ENCODE measurements at regions not wholly inside any gene's neighbourhood (a gene's known extent, or its start where the extent isn't known, plus 50 kb on each side); places are given as distances from the start of the nearest gene placed in this dataset.

DNA sequence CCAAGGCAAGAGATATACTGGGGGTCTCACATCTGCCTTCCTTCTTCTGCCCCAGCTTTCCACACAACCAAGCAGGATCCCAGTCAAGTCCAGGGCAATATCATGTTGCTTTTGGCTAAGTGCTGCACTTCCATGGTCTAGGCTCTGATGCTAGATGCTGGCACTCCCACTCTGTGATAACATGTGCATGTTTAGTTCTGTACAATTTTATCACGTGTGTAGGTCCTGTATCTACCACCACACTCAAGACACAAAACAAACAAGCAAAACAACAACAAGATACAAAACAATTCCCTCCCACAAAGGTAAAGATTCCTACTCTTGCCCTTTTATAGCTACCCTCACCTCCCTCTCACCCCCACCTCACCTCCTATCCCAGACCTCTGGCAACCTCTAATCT is 105.6 kb upstream of the HABP2 start:
- DNase-seq: no peak

DNA sequence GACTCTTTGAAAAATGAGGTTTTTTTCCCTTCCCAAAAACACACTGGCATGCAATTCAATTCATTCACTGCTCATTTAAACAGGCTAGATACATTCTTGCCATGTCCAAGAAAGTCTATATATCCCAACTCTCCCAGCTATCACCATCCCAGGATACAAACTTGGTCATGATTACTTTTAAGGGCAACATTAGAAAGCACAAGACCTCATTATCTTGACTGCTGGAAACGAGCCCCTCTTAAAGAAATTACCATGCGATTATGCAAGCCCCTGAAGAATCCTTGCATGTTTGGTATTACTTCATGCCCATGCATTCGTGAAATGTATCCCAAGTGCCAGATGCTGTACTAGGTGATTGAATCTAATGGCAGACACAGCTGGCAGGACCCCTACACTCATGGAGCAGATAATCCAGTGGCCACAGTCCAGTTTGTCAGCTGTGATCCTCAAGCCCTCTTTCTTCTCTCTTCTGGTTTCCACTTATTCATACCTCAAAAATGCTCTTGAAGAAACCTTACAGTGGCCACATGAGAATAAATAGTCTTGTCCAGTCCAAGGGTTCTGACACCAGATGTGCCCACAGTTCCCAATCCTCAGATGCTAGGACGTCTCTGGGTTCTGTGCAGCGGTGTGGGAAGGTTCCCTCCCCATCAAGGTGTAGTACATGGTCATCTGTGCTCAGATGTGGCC is 103.7 kb upstream of the HABP2 start:
- no peak for DNase-seq

DNA sequence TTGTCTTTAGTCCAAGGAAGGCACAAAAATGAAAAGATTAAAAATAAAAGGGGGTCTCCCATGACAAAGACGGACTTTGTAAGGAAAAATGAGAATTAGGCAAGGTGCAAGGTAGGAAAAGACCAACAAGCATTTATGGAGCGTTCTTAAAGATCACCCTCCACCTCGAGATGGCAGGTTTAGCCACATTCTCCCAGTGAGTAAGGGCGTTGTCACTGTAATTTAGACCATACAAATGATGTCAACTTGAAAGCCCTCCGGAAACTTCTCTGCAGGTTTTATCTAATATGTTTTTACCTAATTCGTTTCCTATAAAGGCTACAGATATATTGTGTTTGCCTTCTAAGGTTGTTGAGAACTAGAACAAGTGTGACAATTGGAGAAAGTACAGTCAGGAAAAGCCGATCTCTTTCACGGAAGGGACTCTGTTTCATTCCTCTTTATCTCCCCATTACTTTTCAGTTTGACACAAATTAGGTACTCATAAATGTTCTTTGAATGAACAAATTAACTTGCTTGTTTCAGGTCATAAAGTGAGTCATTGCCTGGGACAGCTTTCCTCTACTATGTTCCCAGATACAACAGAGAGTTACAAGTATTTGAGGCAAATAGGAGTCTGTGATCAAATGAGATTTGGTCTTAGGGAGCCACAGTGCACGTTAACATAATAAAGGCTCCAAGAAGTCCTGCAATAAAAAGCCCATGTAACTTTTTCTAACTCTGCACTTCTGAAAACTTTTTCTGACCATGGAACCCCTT is 102.6 kb upstream of the HABP2 start:
- DNase-seq: no peak

DNA sequence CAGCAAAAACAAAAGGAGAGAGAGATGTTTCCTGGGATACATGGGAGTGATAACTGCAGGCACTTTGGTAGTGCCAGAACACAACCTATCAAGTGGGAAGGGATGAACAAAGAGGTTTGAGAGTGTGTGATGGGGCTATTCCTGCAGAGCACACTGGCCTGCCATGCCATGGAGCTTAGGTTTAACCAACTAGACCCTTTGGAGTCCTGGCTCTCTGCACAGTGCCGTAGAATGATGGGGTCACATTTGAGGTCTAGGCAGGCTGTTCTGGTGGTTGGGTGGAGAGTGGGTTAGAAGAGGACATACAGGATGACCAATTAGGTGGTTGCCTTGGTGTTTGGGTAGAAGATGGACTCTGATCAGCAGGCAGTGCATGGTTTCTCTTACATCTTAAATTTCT is 101.9 kb upstream of the HABP2 start:
- DNase-seq: no peak

DNA sequence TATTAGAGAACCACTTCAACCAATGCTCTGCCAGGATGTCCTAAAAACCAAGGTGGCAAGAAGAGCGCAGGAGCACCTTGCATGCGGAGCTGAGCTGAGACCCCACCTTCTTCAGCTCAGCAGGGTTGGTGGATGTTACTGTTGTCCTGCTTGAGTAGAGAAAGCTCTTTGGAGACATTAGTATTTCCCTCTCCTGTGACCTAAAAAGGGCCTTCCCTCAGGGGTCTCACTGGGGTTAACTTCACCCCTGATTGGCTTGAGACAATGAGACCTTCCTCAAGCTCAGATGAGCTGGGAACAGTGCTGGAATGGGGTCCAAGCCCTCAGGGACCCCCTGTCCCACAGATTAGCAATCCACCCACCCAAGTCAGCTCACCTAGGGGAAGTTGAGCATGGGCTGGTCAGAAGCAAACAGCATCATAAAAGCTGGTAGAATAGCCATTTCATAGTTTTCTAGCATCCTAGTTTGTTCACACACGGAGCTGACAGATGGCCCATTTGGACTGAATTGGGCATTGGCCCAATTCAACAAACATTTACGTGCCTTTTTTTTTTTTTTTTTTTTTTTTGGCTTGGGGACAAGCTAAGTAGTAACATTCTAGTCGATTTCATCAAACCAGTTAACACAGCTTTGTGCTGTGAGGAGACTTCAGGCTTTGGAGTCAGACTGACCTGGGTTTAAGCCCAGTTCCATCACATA is 100.6 kb upstream of the HABP2 start:
- no peak for DNase-seq

DNA sequence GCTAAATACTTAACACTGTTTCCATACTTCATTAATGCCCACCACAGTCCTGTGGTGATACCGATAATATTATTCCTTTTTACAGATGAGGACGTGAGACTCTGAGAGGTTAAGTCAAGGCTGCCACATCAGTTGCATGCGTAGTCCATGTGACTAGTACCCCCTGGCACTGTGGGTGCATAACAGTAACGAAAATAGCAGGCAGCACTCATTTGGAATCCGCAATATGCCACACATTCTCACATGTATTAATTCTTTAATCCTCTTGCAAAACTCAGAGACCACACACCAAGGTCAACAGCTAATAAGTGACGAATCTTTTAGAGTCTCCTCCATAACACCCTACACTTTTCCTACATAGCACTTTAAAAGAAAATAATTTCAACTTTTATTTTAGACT is 99.5 kb upstream of the HABP2 start:
- DNase-seq: no peak

DNA sequence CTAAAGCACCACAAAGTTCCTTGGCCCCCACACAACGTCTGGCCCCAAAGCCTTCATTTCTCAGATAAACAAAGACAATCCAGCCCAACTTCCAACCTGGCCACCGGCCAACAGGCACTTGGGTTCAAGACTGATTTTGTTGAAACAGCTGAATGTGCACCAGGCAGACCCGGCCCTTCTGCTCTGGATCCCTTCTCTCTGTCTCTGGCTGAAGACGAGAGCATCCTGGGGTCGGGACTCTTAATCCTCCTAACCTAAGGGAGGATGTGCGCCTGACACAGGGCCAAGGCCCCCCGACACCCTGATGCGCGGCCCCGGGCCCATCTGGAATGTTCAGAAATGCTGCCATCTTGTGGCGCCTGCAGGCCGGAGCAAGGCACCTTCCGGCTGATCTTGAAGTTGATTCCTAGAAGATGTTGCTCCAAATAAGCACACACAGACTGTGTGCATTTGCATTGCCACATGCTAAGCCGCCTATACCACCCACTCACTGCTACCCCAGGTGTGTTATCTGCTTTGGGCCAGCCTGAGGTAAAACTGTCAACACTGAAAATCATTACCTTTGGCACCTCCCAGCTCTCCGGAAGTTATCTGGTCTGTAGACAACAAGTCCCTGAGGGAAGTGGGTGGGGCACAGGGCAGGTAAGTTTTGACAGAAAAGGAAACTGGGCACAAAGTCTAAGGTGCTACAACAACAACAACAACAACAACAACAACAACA is 98.4 kb upstream of the HABP2 start:
- peak; percentile 75 for DNase-seq

DNA sequence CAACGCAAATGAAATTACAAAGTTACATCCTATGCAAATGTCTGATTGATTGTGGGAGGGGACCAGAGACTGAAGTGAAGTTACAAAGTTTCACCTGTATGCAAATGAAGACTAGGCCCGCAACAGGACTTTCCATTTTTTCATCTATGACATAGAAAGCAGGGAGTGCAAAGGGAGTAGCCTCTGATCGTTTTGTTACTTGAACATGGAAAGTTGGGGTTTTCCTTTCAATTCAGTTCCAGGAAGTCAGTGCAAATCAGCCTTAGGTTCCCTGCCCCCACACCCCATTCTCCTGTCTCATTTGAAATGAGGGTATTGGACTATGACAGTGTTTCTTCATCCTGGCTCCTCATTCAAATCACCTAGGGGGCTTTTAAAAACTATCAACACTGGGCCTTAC is 96.9 kb upstream of the HABP2 start:
- DNase-seq: no peak

DNA sequence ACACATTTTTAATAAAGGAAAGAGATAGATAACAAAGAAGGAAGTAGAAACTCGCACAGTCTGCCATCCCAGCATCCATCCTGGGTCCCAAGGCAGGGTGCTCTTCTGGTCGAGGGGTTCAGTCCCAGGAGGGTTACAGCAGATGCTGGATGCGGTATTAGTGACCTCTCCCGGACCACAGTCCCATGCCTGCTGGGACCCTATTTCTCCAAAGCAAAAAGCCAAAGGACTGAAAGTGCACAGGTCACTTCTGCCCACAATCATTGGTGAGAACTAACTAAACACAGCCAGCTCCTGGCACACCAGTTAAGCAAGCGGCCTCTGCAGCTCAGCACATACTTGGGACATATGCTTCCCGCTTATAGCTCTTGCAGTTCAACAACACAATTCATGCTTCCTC is 96.1 kb upstream of the HABP2 start:
- no peak for DNase-seq

DNA sequence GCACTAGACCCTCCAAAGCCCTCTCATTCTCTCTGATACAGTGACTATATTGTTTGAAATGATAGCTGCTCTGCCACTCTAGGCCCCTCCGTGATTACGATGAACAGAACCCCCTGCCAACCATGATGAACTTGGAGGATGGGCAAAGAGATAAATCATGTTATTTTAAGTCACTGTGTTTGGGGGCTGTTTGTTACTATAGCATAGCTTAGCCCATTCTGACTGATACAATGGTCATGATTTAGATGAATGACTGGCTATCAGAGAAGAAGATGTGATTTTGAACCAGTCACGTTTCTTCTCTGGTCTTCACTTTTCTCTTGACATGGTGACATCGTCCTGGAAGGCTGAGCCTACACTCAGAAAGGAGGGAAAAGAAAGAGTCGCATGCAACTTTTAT is 95.4 kb upstream of the HABP2 start:
- DNase-seq: no peak

DNA sequence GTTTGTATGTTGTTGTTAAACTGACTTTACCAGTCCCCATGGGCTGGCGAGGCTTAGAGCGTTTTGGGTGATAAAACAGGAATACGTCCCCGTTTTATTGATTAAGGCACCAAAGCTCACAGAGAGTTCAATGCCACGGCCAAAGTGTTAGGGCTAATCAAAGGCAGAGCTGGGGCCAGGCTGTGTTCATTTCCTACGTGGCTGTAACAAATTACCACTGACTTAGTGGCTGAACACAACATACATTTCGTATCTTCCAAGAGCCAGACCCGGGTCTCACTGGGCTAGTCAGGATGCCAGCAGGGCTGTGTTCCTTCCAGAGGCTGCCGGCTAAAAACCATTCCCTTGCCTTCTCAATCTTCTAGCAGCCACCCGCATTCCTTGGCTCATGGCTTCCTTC is 94.4 kb upstream of the HABP2 start:
- DNase-seq: no peak

DNA sequence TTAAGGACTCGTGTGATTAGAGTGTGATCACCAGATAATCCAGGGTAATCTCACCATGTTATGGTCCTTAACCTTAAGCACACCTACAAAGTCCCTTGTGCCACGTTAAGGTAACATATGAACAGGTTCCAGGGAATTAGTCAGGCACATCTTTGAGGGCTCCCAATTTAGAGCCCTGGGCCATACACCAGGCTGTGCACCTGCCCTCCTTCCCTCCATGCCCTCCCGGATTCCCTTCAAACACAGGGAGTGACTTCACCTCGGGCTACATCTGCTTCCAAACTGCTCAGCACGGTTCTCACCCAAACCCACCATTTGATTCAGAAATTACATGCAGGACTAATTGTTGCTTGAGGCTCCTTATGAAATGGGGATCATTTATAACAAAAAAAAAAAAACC is 93.9 kb upstream of the HABP2 start:
- DNase-seq: no peak

DNA sequence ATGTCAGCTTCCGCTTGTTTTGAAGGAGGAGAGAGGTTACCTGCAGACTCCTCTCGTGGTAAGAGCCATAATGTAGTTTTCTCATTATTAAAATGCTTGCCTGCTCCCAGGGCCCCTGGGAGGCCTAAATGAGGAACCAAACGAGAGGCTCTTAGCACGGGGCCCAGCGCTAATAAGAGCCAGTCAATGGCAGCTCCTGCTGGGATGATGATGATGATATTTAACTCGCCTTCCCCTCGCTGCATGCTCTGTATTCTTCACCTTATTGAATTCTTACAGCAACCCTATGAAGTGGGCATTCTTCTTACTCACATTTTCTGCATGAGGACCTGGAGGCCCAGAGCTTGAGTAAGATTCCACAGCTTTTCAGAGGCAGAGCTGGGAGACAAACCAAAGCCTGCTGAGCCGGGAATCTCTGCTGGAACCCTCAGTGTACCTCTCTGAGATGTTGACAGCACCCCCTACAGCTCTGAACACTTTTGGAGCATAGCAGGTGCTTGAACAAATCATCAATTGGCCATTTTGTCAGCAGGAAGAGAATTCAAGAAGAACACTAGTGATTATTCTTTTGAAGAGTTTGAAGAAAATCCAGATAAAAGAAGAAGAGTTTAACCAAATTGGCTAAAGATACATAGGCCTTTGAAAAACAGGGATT is 93.1 kb upstream of the HABP2 start:
- DNase-seq: no peak

DNA sequence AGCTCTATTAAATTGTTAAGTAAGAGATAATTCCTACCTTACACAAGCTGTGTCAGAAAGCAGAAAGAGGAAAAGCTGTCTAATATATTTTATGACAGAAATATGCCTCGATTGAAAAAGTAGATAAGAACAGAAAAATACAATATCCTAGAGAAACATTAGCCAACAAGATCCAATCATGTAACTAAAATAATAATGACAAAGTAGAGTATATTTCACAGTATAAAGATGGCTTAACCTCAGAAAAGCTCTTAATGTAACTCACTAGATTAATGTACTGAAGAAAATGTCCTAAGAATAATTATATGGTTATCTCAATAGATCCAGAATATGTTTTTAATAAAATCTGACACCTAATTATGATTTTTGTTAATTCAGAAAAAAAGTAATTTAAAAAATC is 89.8 kb upstream of the HABP2 start:
- DNase-seq: no peak

DNA sequence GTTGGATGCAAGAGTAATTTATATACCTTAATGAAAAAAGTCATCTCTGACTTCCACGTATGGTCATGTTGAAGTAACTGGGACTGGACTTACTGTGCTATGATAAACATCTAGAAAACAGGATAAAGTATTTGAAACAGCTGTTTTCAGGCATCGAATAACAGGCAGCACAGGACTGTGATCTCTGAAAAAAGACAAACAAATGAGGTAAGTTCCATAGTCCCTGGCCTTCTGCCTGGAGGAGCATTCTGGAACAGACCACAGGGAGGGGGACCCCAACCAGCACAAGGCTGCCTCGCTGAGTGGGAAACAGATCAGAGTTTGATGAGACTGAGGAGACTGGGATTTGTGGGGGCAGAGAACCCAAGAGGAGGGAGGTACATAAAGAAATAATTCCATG is 89.1 kb upstream of the HABP2 start:
- DNase-seq: peak; percentile 60

DNA sequence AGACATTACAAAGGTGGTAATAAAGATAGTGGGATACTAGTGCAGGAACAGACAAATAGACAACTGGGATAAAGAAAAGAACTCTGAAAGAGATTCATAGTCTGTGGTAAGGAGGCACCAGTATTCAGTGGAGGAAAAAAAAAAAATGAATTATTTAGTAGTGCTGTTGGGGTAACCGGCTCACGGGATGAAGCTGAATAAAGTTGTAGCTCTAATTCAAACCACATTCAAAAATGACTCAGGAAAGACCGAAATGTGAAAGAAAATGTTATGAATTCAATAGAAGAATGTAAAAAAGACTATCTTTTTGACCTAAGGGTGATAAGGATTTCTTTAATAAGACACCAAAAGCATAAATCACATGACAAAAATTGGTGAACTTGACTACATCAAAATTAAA is 83.1 kb upstream of the HABP2 start:
- DNase-seq: no peak

DNA sequence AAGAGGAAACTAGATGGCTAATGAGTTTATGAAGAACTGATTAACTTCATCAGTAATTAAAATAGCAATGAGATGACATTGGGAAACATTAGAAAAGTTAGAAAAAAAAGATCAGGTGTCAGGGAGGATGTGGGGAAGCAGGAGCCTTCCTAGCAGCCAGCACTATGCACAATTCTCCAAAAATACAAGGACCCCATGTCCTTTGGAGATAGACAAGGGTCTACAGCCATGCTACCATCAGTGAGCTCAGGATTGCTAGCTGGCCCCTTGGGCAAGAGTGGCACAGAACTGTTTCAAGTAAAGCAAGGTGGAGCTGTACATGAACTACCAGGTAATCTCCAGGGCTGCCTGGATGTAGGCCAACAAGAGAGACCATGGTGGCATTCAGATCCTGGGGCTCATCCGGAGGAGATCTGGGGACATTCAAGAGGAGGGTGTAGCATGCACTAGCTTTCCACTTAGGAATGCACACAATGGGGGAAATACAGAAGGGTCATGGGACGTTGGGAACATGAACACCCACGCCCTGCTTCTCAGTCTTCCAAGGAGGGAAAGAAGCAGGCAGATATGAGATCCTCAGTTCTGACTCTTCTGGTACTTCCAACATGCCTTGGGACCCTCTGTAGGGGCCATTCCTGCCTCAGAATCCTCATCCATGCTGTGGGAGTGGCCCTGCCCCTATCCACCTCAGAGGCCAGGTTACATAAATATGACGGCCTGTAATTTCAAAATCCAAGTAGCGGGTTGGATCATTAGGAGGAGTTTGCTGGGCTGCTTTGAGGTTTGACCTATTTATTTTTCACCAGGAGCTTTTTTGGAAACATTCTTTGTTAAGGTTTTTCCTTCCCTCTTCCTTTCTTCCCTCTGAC is 82.2 kb upstream of the HABP2 start:
- DNase-seq: no peak

DNA sequence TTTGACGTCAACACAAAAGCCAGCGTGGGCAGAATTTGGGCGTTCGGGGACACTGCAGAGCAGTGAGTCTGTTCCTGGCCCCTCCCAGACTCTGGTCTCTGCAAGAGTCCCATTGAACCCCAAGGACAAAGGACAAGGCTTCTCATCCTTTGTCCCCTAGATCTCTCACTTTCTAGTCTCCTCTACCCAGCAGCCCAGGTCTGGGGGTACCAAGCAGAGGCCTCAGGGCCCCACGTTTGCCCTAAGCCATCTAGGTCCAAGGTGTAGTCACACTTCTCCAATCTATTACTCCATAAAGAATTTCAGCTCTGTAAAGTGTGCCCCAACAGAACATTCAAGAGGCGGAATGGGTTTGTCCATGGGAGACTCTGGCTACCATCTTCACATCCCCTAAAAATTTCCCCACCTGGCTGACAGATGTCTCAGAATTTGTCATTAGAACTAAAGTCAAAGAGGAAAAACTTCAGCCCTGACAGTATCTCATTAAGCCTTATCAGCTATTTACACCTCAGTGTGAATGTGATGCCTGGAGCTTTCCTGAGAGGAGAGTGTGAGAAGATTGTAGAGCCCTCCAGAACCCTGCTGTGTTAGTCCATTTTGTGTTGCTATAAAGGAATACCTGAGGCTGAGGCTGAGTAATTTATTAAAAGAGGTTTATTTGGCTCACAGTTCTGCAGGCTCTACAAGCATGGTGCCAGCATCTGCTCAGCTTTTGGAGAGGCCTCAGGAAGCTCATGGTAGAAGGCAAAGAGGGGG is 81.4 kb upstream of the HABP2 start:
- DNase-seq: no peak

DNA sequence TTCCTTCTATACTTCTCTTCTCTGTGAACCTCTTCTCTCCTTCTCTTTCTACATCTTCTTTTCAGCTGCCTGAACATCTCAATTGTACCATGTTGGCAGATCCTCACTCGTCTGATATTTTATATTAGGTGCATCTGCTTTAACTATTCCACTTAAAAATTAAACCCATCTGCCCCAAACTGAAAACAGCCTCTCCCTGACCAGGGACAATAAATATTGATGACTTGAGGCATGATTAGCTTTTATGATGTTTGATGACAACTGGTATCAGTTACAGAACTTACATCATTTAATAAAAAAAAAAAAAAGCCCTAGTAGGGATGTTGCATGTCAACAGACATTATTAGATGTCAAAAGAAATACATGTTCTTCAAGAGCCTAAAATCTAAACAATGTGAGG is 79.8 kb upstream of the HABP2 start:
- DNase-seq: no peak

DNA sequence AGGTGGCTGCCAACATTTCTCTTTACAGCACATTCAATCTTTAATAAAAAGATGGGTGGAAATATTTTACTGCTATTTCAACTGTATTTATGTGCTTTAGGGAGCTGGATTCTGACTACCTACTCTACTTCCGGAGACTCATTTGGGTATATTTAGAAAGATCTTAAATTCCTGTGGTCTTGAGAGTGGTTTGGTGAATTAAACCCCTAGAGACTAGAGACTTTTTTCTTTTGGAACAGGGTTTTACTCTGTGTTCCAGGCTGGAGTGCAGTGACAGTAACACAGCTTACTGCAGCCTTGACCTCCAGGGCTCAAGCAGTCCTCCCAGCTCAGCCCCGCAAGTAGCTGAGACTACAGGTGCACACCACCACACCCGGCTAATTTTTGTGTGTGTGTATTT is 79.0 kb upstream of the HABP2 start:
- no peak for DNase-seq

DNA sequence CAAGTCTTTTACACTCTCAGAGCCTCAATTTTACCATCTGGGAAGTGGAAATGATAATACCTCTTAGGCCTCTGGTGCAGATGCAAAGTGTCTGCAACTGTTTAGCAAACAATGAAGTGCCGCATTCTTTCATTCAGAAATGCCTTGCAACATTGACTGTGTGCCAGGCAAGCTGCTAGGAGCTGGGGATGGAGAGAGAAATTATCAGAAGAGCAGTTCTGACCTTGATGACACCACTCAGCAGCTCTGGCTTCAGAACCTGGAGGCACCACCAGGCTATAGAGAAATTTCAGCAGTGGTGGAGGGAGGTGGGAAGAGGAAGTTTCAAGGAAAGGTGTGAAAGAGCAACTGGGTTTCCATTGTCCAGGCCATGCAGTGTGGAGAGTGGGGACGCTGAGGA is 78.1 kb upstream of the HABP2 start:
- DNase-seq: no peak

All from femur (tissue), 1 donor.